ENCODE measurements at regions not wholly inside any gene's neighbourhood (a gene's known extent, or its start where the extent isn't known, plus 50 kb on each side); places are given as distances from the start of the nearest gene placed in this dataset.
"Not testable (repeated sequence)": the region's sequence is repeated elsewhere in the genome, so short reads cannot be mapped to it uniquely, and the experiment has no call there.

DNA sequence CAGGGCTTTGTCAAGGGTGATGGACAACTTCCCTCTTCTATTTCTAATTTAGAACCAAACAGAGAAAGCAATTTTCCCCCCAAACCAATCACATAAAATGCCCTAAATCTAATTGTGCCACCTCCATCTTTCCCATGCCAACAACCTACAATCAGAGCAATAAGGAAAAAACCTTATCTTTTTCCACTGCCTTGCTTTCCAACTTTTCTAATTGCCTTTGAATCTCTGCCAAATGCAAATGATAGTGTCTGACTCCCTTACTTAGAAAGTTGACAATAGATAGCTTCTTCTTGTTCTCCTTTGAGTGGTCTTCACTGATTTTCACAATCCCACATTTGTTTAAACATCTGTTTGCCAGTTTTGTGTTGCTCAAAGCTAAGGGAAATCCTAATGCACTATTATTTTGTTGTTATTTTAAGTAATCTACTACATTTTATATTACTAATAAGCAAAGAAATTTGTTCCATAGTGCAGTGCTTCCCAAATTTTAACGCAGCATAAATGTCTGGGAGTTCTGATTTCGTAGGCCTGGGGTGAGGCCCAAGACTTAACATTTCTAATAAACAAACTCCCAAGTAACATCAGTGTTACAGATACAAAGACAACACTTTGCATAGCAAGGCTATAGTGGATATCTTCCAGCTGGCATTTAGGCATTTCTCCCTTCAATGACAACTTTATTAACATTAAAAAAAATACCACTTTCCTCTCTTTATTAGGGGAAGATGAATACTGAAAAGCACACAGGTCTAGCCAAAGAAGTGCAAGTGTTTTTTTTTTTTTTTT lies 696.3 kb upstream of the USP15 start:
- no peaks in the 10 kb centered on the region for H3K4me1 ChIP-seq
- no peaks in the 10 kb centered on the region for H3K27me3 ChIP-seq
- H3K4me3 ChIP-seq = no peak overlapping the region
- no peaks in the 10 kb centered on the region for H3K36me3 ChIP-seq
- TF ChIP-seq POLR2A (IDR thresholded peaks at IDR 0.05) = no peak
- TF ChIP-seq, protein P1, sequence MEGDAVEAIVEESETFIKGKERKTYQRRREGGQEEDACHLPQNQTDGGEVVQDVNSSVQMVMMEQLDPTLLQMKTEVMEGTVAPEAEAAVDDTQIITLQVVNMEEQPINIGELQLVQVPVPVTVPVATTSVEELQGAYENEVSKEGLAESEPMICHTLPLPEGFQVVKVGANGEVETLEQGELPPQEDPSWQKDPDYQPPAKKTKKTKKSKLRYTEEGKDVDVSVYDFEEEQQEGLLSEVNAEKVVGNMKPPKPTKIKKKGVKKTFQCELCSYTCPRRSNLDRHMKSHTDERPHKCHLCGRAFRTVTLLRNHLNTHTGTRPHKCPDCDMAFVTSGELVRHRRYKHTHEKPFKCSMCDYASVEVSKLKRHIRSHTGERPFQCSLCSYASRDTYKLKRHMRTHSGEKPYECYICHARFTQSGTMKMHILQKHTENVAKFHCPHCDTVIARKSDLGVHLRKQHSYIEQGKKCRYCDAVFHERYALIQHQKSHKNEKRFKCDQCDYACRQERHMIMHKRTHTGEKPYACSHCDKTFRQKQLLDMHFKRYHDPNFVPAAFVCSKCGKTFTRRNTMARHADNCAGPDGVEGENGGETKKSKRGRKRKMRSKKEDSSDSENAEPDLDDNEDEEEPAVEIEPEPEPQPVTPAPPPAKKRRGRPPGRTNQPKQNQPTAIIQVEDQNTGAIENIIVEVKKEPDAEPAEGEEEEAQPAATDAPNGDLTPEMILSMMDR (IDR thresholded peaks at IDR 0.05) = no peak
- no peak for DNase-seq
- no peak overlapping the region for H3K27ac ChIP-seq
- no peaks in the 10 kb centered on the region for H3K9me3 ChIP-seq
- WGBS, 2 donors = 33 to 39% methylated on average over 2 of the region's 2 CpGs
- intact Hi-C loops (cut with DNase I) = no loop called here

DNA sequence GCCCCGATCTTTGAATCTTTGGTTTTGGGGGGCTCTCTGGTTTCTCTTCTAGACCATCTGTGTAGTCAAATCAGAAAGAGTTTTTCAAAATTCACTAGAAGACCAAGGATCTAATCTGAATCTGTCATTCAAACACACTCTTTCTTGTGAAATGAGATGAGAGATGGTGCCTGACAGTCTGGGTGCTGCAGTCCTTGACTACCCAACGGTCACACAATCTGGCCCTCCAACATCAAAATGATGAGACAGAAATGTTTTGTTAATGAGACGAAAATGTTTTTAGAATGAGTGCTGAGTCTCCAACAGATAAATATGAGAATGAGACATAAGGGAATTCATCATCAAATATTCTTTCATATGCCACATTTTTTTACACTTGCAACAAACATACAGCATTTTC lies 695.7 kb upstream of the USP15 start:
- no peak for DNase-seq
- intact Hi-C loops (cut with DNase I) = no loop called here
- no peaks in the 10 kb centered on the region for H3K36me3 ChIP-seq
- 37 to 55% methylated on average over 3 of the region's 3 CpGs for WGBS, 2 donors
- no peaks in the 10 kb centered on the region for H3K27me3 ChIP-seq
- H3K4me3 ChIP-seq = no peak overlapping the region
- no peaks in the 10 kb centered on the region for H3K4me1 ChIP-seq
- H3K9me3 ChIP-seq = no peaks in the 10 kb centered on the region
- no peak for TF ChIP-seq POLR2A (IDR thresholded peaks at IDR 0.05)
- TF ChIP-seq, protein P1 (IDR thresholded peaks at IDR 0.05) = no peak
- no peak overlapping the region for H3K27ac ChIP-seq

DNA sequence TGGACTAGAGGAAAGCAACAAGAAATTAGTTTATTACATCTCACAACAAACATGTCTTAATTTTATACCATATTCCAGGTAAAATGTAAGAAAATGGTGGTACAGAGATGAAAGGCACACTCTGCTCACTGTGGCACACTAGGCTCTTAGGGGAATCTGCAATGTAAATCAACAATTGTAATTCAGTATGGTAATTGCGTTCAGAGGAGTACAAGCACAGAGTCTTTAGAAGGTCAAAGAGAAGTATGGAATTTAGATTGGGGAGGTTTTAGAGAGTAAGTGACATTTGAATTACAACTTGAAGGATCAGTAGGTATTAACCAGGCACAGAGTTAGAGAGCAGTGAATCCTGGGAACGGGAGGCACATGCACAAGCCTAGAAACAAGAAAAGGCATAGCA lies 694.0 kb upstream of the USP15 start:
- 51% methylated on average over 2 of the region's 2 CpGs for WGBS, 2 donors
- Histone ChIP-seq H3K36me3 (no peaks in the 10 kb centered on the region), H3K27ac (no peak overlapping the region), H3K27me3 (no peaks in the 10 kb centered on the region), H3K9me3 (no peaks in the 10 kb centered on the region), H3K4me3 (no peak overlapping the region), H3K4me1 (no peaks in the 10 kb centered on the region)
- no peak for DNase-seq
- no peak for TF ChIP-seq POLR2A (IDR thresholded peaks at IDR 0.05)
- TF ChIP-seq, protein P1 (IDR thresholded peaks at IDR 0.05) = no peak
- intact Hi-C loops (cut with DNase I) = no loop called here

DNA sequence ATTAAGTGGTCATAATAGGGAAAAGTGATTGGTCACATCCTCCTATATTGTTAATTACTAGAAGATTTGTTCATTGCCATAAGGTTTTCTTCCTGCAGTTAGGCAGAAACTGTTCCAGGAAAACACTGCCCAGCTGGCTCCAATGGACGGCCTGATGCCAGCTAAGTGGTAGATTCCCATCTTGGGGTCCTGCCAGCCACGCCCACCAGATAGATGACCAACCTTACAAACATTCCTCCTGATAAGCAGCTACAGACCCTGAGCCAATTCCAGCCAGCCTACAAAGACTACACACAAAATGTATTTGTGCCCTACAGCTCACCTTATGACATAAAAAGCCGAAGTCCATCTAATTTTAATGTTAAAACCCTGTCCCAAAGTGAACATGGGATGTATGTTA lies 685.9 kb upstream of the USP15 start:
- no peak overlapping the region for H3K4me3 ChIP-seq
- no peak for DNase-seq
- no peaks in the 10 kb centered on the region for H3K36me3 ChIP-seq
- no peak overlapping the region for H3K27ac ChIP-seq
- H3K9me3 ChIP-seq = no peaks in the 10 kb centered on the region
- 47 to 59% methylated on average over 3 of the region's 3 CpGs for whole genome bisulfite sequencing, 2 donors
- H3K27me3 ChIP-seq = no peaks in the 10 kb centered on the region
- no peaks in the 10 kb centered on the region for H3K4me1 ChIP-seq
- intact Hi-C loops (cut with DNase I) = no loop called here
- TF ChIP-seq POLR2A (IDR thresholded peaks at IDR 0.05) = no peak
- TF ChIP-seq, protein P1 (IDR thresholded peaks at IDR 0.05) = no peak

DNA sequence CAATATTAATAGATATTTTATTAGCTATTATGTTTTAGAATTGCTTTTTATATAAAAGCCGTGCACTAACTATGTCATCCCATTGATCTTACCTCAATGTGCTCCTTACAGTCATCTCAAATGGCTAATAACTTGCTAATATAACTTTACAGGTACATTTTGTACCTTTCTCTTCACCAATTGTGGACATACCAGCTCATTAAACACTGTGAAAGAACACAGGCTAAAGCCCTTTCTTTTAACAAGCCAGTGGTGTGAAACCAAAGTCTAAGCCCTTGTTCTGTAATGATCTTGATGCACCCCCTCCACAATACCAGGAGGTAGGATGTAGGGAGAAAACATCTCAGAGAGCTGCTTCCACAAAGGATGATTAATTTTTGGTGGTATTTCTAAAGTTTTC lies 675.3 kb upstream of the USP15 start:
- intact Hi-C loops (cut with DNase I) = no loop called here

DNA sequence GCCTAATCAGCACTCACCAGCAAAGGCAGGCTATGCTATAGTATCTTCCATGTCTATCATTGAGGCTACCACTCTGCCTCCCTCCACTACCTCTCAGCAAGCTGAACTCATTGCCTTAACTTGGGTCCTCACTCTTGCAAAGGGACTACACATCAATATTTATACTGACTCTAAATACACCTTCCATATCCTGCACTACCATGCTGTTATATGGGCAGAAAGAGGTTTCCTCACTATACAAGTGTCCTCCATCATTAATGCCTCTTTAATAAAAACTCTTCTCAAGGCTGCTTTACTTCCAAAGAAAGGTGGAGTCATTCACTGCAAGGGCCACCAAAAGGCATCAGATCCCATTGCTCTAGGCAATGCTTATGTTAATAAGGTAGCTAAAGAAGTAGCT lies 669.3 kb upstream of the USP15 start:
- H3K27me3 ChIP-seq; H3K36me3 ChIP-seq; H3K4me1 ChIP-seq; intact Hi-C loops (cut with DNase I); H3K27ac ChIP-seq; H3K4me3 ChIP-seq; DNase-seq: not testable (repeated sequence)
- H3K9me3 ChIP-seq = peaks cover 0 to 34% (median 2%) of the 10 kb centered on the region in 3 donors

More for the DNA sequence above, 675.3 kb upstream of the USP15 start:
- TF ChIP-seq POLR2A (IDR thresholded peaks at IDR 0.05) = no peak
- TF ChIP-seq, protein P1 (IDR thresholded peaks at IDR 0.05) = no peak
- Histone ChIP-seq H3K4me1 (no peaks in the 10 kb centered on the region), H3K27me3 (no peaks in the 10 kb centered on the region), H3K9me3 (peaks cover 0 to 14% (median 2%) of the 10 kb centered on the region in 3 donors), H3K27ac (no peak overlapping the region), H3K36me3 (no peaks in the 10 kb centered on the region), H3K4me3 (no peak overlapping the region)
- DNase-seq = no peak
- 67 to 82% methylated on average over 1 of the region's 1 CpG for WGBS, 2 donors
